H1 (cell line): ENCODE measurements at regions not wholly inside any gene's neighbourhood (a gene's known extent, or its start where the extent isn't known, plus 50 kb on each side); places are given as distances from the start of the nearest gene placed in this dataset.

ENCODE experiments used
- ATF2 ChIP-seq: IDR thresholded peaks from 2 replicates; pipeline ENCODE4 v1.6.1; 2012; ENCODE audit warnings: low read length, inconsistent platforms
- E2F6 ChIP-seq: IDR thresholded peaks from 2 replicates; pipeline ENCODE4 v1.6.1; 2012; ENCODE audit warnings: inconsistent platforms
- HDAC2 ChIP-seq, 2 experiments: fragments of 300-600 bp in 1 of 2; sonication (generic) in 1 of 2; IDR thresholded peaks; 2 replicates each; pipeline ENCODE4 v1.6.1; 2011 to 2012; ENCODE audit warnings: low read depth in 2 of 2, low read length in 2 of 2, mild to moderate bottlenecking in 2 of 2, moderate library complexity in 2 of 2, borderline replicate concordance in 1 of 2, inconsistent platforms in 1 of 2
- HDAC6 ChIP-seq: IDR thresholded peaks from one replicate; pipeline ENCODE4 v1.7.1; 2012; ENCODE audit warnings: low read depth, mild to moderate bottlenecking, inconsistent platforms, low read length, moderate library complexity
- RFX5 ChIP-seq: IDR thresholded peaks from 2 replicates; pipeline ENCODE4 v1.6.1; 2011; ENCODE audit warnings: low read depth, low read length, improper control_type of control experiment, borderline replicate concordance
- SP1 ChIP-seq: IDR thresholded peaks from 2 replicates; pipeline ENCODE4 v1.6.1; 2011; ENCODE audit warnings: low read depth, low read length
- TAF7 ChIP-seq: optimal IDR thresholded peaks from 2 replicates; pipeline ENCODE3; 2011; ENCODE audit warnings: low read depth, mild to moderate bottlenecking, inconsistent platforms, low read length, moderate library complexity, borderline replicate concordance

GRCh38 chrX:27251369-27251768 is 211.8 kb downstream of the PPP4R3C start (continued):
- TF ChIP-seq ATF2, result no peak
- TF ChIP-seq SP1, result no peak
- no peak for TF ChIP-seq HDAC2 (IDR thresholded peaks at IDR 0.05; ENCODE audit: borderline replicate concordance in 1 of 2, low read depth in 2 of 2, low read length in 2 of 2)
- no peak for TF ChIP-seq TAF7
- no peak for TF ChIP-seq HDAC6
- no peak for TF ChIP-seq RFX5
- TF ChIP-seq E2F6, result no peak
